Renal cortical epithelial cell (primary cell): ENCODE measurements at regions not wholly inside any gene's neighbourhood (a gene's known extent, or its start where the extent isn't known, plus 50 kb on each side); places are given as distances from the start of the nearest gene placed in this dataset.

ENCODE experiments used
- DNase-seq: peaks from one replicate; pipeline ENCODE4 v3.0.0-alpha.2; 2011; ENCODE audit warnings: low read depth

DNA sequence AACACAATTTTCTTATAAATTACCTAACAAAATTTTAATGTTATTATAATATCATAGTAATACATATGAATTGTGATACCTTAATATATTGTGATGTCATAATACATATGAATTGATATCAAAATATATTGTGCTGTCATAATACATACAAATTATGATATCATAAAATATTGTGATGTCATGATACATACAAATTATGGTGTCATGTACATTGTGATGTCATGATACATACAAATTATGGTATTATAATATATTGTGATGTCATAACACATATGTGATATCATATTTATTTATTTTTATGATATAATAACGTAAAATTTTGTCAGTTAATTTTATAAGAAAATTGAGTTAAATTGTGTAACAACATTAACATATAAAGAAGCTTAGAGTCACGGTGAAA is 1927.2 kb downstream of the TP53TG3F start:
- no peak for DNase-seq

DNA sequence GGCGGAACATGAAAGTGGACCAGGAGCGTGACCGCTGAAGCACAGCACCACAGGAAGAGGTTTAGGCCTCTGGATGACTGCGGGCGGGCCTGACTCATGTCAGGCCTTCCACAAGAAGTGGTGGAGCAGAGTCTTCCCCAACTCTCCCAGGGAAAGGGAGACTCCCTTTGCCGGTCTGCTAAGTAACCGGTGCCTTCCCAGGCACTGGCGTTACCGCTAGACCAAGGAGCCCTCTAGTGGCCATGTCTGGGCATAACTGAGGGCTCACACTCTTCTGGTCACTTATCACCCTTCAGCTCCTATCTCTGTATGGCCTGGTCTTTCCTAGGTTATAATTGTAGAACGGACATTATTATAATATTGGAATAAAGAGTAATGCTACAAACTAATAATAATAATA is 1931.9 kb downstream of the TP53TG3F start:
- DNase-seq, result peak; percentile 15

DNA sequence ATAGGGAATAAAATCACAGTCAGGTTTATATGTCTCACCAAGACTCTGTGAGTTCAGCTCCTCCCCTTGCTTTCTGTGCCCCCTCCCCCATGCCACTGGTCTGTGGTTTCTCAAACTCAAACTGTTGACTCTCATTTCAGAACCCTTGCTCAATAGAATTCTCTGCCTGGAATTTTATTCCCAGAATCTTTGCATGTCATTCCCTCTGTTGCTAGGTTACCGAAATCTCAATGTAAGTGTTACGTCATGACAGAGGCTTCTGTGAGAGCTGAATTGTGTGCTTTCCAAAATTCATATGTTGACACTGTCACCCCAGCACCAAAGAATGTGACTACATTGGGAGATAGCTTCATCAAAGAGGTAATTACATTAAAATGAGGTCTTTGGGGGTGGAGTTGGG is 1938.8 kb downstream of the TP53TG3F start:
- no peak for DNase-seq

GRCh38 chr16:35399133-35399532 is 1939.7 kb downstream of the TP53TG3F start:
- DNase-seq, result no peak

- DNase-seq, result no peak
Observed at GRCh38 chr16:35404273-35404672, 1944.9 kb downstream of the TP53TG3F start.

- no peak for DNase-seq
Observed at GRCh38 chr16:35405526-35405925, 1946.1 kb downstream of the TP53TG3F start.

DNA sequence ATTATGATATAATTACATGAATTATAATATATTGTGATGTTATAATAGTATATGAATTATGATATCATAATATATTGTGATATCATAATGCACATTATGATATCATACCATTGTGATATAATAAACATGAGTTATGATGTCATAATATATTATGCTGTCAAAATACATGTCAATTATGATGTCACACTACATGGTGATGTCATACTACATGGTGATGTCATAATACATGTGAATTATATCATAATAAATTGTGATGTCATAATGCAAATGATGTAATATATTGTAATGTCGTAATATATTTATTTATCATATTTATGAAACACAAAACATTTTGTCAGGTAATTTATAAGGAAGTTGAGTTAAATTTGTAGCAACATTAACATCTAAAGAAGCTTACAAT is 1950.1 kb downstream of the TP53TG3F start:
- DNase-seq, result no peak

DNA sequence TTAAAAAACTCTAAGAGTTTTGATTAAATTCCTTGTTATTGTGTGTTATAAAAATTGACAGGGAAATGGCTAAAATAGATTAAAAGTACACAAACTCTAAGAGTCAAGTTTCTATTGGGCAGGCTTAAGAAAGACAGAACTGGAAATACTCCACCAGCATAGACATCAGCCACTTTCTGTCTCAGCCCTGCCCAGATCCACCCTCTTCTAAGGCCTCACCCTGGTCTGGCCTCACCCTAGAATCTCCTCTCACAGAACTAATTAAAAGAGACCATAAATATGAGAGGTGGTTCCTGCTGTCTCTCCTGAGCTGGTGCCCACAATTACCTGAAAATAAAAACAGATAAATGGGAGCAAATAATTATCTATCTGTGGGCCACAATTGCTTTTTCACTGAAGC is 1951.0 kb downstream of the TP53TG3F start:
- no peak for DNase-seq

- DNase-seq, result no peak
Observed at GRCh38 chr16:35411156-35411555, 1951.7 kb downstream of the TP53TG3F start.

DNA sequence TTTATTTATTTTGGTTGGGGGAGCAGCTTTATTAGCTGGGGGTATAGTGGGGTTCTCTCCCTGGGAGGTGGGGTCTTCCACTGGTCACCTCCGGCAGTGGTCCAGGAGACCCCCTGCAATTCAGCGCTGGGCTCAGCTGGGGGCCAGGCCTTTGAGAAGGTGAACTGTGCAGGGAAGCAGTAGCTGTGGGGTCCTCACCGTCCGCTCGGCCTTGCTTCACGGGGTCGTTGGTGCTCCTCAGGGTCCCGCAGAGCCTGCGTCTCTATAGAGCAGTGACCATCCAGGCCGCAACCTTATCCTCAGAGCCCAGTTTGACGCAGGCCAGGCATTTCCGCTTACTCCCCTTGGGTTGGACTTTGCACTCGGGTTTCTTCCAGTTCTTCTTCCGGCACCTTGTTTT is 1954.7 kb downstream of the TP53TG3F start:
- DNase-seq, result no peak

- DNase-seq, result no peak
Observed at GRCh38 chr16:35414563-35414962, 1955.2 kb downstream of the TP53TG3F start.

DNA sequence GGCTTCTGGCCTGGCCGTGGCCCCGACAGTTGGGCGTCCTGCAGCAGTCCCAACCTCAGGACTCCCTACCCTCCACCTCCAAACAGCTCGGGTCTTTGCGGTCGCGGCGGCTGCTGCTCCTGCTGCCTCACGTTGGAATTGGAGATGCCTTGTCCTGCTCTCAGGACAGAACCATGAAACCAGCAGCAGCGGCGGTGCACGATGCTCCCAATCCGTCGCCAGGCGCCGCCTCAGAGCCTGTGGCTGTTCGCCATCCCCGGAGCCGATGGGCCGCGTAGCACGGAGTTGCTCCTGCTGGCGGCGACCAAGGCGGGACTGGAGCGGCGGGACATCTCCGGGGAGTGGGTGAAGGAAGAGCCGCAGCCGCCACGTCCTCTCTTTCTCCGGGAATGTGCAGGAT is 1965.9 kb downstream of the TP53TG3F start:
- no peak for DNase-seq

- no peak for DNase-seq
Observed at GRCh38 chr16:35431829-35432663, 1972.6 kb downstream of the TP53TG3F start.

DNA sequence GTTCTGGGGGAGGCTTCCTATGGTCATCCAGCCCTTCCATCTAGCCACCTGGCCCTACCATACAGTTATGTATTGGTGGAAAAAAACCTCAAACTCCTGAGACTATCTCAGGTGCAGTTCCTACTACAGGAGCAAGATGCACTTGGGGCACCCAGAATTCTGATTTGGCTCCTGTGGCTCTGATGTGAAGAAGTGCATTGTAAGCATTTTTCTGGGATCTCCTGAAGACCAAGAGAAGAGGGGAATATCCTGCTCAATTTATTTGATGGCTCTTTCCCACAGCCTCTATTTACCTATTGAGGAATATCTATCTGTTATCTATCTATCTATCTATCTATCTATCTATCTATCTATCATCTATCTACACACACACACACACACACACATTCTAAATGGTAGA is 1981.5 kb downstream of the TP53TG3F start:
- DNase-seq, result no peak

DNA sequence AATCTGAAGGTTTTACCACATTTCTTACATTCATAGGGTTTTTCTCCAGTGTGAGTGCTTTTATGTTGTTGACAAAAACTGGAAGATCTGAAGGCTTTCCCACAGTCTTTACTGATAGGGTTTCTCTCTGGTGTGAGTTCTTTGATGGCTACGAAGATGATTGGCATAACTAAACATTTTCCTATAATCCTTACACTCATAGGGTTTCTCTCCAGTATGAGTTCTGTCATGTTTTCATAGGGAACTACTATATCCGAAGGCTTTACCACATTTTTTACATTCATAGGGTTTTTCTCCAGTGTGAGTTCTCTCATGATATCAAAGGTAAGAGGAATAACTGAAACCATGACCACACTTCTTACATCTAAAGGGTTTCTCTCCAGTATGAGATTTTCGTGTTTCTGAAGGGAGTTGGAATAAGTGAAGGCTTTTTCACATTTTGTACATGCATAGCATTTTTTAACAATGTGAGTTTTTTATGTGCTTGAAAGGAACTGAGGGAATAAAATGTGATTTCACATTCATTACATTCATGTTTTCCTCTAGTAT is 1987.7 kb downstream of the TP53TG3F start:
- DNase-seq, result no peak

- DNase-seq, result no peak
Observed at GRCh38 chr16:35449663-35450062, 1990.3 kb downstream of the TP53TG3F start.

DNA sequence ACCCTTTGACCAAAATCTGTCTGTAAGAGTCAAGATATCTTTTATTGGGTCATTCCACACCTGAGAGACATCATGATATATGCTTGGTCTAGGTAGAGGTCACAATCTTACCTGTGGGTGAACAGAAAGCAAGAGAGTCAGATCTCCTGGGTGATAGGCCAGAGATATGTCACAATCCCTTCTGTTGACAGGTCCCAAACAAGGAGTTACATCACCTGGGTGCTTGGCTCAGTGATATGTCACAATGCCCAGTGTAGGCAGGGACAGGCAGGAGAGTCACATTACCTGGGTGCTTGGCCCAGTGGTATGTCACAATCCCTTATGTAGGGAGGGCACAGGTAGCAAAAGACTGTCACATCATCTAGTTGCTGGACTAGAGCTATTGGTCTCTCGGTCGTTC is 1991.2 kb downstream of the TP53TG3F start:
- no peak for DNase-seq

GRCh38 chr16:35452471-35452870 is 1993.1 kb downstream of the TP53TG3F start:
- no peak for DNase-seq

- no peak for DNase-seq
Observed at GRCh38 chr16:35463358-35463757, 2003.9 kb downstream of the TP53TG3F start.

DNA sequence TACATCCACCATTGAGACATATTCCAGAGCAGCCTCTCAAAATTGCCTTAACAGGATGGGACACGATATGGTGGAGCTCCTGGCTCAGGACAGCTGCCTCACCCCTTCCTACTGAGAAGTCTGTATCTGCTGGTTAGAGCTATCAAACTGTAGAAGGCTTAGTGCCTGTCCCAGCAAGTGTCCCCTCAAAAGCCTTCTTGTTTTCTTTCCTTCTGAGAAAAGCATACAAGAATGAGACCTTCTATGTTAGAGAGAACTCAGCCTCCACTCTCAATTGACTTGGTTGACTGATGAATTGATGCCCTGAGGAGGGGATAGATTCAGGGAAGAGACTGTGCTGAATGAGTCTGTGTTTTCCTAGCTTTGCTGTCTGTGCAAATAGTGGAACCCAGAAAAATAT is 2020.9 kb downstream of the TP53TG3F start:
- DNase-seq, result no peak

DNA sequence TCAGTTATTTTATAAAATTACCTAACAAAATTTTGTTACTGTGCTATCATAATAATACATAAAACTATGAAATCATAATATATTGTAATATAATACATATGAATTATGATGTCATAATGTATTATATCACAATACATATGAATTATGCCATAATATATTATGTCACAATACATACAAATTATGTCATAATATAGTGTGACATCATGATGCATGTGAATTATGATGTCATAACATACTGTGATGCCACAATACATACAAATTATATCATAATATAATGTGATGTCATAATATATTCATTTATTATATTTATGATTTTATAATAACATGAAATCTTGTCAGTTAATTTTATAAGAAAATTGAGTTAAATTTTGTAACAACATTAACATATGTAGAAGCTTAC is 2021.6 kb downstream of the TP53TG3F start:
- no peak for DNase-seq

DNA sequence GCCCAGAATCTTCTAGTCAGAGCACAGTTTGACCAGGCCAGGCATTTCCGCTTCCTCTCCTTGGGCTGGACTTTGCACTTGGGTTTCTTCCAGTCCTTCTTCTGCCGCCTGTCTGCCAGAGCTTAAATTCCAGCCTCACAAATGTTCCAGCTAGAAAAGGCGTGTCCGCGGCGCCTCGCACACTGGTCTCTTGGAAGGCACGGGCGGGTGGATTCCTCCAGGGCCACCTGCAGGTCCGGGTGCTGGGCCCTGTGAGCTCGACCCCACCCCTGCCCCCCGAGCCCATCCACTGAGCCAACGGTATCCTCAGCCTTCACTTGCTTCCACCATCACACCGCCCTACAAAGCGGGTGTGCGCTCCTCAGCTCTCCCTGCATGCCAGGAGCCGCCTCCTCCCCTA is 2026.5 kb downstream of the TP53TG3F start:
- DNase-seq, result no peak

- no peak for DNase-seq
Observed at GRCh38 chr16:35492225-35492624, 2032.8 kb downstream of the TP53TG3F start.

DNA sequence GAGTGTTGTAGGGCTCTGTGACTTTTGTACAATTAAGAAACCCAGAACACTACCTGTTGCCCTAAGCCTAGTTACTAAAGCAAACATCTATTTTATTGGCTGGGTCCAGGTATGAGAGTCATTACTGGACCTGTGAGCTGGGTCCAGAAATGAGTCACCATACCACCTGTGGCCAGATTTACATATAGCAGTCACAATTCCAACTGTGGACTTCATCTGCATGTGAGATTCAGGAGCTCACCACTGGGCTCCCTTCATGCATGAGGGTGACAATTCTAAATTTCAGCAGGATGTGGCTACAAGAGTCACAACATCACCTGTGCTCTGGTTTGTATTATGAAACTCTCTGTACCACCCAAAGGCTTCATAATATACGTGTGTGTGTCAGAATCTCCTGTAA is 2038.0 kb downstream of the TP53TG3F start:
- no peak for DNase-seq
